Parathyroid adenoma (tissue), 2 donors: ENCODE measurements at regions not wholly inside any gene's neighbourhood (a gene's known extent, or its start where the extent isn't known, plus 50 kb on each side); places are given as distances from the start of the nearest gene placed in this dataset.
A peak's percentile ranks its signal among the peaks of the same experiment; 100 is the strongest.

Source experiments
- H2AFZ ChIP-seq: fragments of 300-600 bp; sonication (generic); one replicate; pipeline ENCODE4 v1.7.0; 2017; ENCODE audit warnings: antibody characterized with exemption, mild to moderate bottlenecking
- H3K27ac ChIP-seq: fragments of 300-600 bp; sonication (generic); one replicate; pipeline ENCODE4 v1.7.0; 2017
- H3K27me3 ChIP-seq: fragments of 300-600 bp; sonication (generic); one replicate; pipeline ENCODE4 v1.7.0; 2017; ENCODE audit warnings: low read length; ENCODE audit not compliant: control insufficient read depth, insufficient read depth
- H3K36me3 ChIP-seq: fragments of 300-600 bp; sonication (generic); one replicate; pipeline ENCODE4 v1.7.0; 2017; ENCODE audit warnings: low read length; ENCODE audit not compliant: control insufficient read depth, insufficient read depth
- H3K4me1 ChIP-seq: fragments of 300-600 bp; sonication (generic); one replicate; pipeline ENCODE4 v1.7.0; 2017; ENCODE audit warnings: control low read depth
- H3K4me2 ChIP-seq: fragments of 300-600 bp; sonication (generic); one replicate; pipeline ENCODE4 v1.7.0; 2017; ENCODE audit warnings: low read length
- H3K4me3 ChIP-seq: fragments of 300-600 bp; sonication (generic); one replicate; pipeline ENCODE4 v1.7.0; 2017; ENCODE audit warnings: low read depth, low read length
- H3K79me2 ChIP-seq: fragments of 300-600 bp; sonication (generic); one replicate; pipeline ENCODE4 v1.7.0; 2017; ENCODE audit warnings: control low read depth
- H3K9ac ChIP-seq: fragments of 300-600 bp; sonication (generic); one replicate; pipeline ENCODE4 v1.7.0; 2017; ENCODE audit warnings: mild to moderate bottlenecking
- H3K9me3 ChIP-seq: fragments of 300-600 bp; sonication (generic); one replicate; pipeline ENCODE4 v1.7.0; 2017; ENCODE audit warnings: low read length; ENCODE audit not compliant: control insufficient read depth
- CTCF ChIP-seq: fragments of 300-600 bp; sonication (generic); IDR thresholded peaks from one replicate; pipeline ENCODE4 v1.7.0; 2017; ENCODE audit warnings: antibody characterized with exemption, mild to moderate bottlenecking
- donor health status: primary hyperparathyroidism.

GRCh38 chr5:176725521-176726280, 78.4 kb downstream of the TSPAN17 start:
- H3K4me2 ChIP-seq: no peak overlapping the region
- H3K4me3 ChIP-seq: no peak overlapping the region
- H3K27me3 ChIP-seq: no peaks in the 10 kb centered on the region
- TF ChIP-seq CTCF: no peak
- no peak overlapping the region for H3K27ac ChIP-seq
- no peaks in the 10 kb centered on the region for H3K36me3 ChIP-seq
- peak overlapping the region; percentile 34 for H2AFZ ChIP-seq
- no peak overlapping the region for H3K9ac ChIP-seq
- H3K9me3 ChIP-seq: no peaks in the 10 kb centered on the region
- peaks cover 2% of the 10 kb centered on the region for H3K4me1 ChIP-seq
- H3K79me2 ChIP-seq: no peaks in the 10 kb centered on the region

GRCh38 chr5:176726746-176727527, 79.7 kb downstream of the TSPAN17 start:
- no peak overlapping the region for H2AFZ ChIP-seq
- H3K4me2 ChIP-seq: no peak overlapping the region
- no peak for TF ChIP-seq CTCF
- no peaks in the 10 kb centered on the region for H3K9me3 ChIP-seq
- H3K4me1 ChIP-seq: peaks cover 2% of the 10 kb centered on the region
- H3K4me3 ChIP-seq: no peak overlapping the region
- H3K36me3 ChIP-seq: no peaks in the 10 kb centered on the region
- H3K27me3 ChIP-seq: no peaks in the 10 kb centered on the region
- no peaks in the 10 kb centered on the region for H3K79me2 ChIP-seq
- no peak overlapping the region for H3K9ac ChIP-seq
- H3K27ac ChIP-seq: no peak overlapping the region

- no peak overlapping the region for H2AFZ ChIP-seq
- H3K9ac ChIP-seq: no peak overlapping the region
- H3K79me2 ChIP-seq: no peaks in the 10 kb centered on the region
- H3K27me3 ChIP-seq: no peaks in the 10 kb centered on the region
- no peaks in the 10 kb centered on the region for H3K9me3 ChIP-seq
- H3K27ac ChIP-seq: no peak overlapping the region
- no peak overlapping the region for H3K4me3 ChIP-seq
- no peaks in the 10 kb centered on the region for H3K36me3 ChIP-seq
- no peak overlapping the region for H3K4me2 ChIP-seq
- peaks cover 2% of the 10 kb centered on the region for H3K4me1 ChIP-seq
- TF ChIP-seq CTCF: no peak
Measured at GRCh38 chr5:176727528-176727900, 80.2 kb downstream of the TSPAN17 start.

GRCh38 chr5:176727983-176728675, 80.8 kb downstream of the TSPAN17 start:
- Histone ChIP-seq H3K27ac (no peak overlapping the region), H3K4me1 (peaks cover 2% of the 10 kb centered on the region), H3K36me3 (no peaks in the 10 kb centered on the region), H2AFZ (no peak overlapping the region), H3K9me3 (no peaks in the 10 kb centered on the region), H3K27me3 (no peaks in the 10 kb centered on the region), H3K79me2 (no peaks in the 10 kb centered on the region), H3K4me2 (no peak overlapping the region), H3K9ac (no peak overlapping the region), H3K4me3 (no peak overlapping the region)
- no peak for TF ChIP-seq CTCF
